GM04503 (cell line): ENCODE measurements at regions not wholly inside any gene's neighbourhood (a gene's known extent, or its start where the extent isn't known, plus 50 kb on each side); places are given as distances from the start of the nearest gene placed in this dataset.

ENCODE experiments used
- DNase-seq: peaks from one replicate; pipeline ENCODE4 v3.0.0-alpha.2; 2012; ENCODE audit warnings: low read depth

DNA sequence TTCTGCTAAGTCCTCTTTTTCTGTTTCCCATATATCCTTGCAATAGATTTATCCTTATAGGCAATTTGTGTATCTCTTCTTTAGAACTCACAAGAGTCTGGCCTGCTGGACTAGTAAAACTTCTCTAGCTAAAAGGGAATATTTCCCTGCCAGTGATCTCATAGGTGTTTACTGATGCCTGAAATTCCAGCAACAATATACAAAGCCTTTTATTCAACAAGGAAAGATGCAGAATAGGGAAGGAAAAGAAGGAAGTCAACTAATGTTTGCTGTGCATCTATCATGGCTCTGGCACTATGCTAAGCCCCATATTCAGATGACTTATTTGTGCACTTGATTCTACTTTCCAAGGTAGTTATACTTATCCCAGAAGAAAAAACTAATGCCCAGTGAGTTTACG lies 160.0 kb upstream of the DMRTA1 start:
- DNase-seq, result no peak

DNA sequence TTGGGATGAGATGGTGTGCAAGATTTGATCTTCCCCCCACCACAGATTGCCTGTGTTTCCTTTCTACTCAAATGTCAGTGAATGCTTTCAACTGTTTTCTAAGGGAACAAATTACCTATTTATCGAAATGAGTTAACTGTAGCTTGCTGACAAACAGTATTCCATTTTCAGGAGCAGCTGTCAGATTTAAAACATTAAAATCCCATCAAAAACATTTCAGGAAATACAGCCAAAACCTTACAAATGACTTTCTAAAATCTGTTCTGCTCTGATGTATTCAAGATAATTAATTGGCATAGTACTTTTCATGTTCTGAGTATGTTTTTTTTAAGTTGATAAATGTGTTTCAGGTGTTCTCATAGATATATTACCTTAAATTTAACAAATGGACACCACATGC lies 158.0 kb upstream of the DMRTA1 start:
- DNase-seq, result no peak

DNA sequence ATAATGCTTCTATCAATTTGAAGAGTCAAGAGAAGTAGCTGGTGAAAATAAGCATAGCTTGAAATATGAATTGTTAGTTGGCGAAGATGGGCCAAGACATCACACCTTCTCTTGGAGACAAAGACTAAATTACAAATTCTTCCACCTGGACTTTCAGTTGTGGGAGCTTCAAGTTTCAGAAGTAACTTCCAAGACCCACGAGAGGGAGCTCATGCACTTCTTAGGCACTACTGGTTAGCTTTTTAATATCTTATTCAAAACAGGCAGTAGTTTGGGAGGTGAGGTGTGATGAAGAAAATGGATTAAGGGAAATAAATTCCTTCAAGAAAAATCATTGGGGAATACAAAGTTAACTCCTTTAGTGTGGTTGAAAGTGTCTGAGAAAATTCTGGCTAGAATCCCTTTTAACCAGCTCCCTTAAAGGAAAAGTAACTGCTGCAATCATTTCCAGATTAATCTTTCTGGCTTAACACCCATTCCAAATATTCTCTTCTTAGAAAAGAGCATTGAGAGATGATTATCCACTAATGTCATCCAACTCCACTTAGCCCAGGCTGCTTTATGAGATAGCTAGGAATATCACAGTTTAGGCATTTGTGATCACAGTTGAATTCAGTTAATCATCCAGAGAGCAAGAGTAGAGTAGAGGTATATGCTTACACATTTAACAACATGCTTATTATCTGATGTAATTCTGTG lies 139.5 kb upstream of the DMRTA1 start:
- peak; percentile 3 for DNase-seq

DNA sequence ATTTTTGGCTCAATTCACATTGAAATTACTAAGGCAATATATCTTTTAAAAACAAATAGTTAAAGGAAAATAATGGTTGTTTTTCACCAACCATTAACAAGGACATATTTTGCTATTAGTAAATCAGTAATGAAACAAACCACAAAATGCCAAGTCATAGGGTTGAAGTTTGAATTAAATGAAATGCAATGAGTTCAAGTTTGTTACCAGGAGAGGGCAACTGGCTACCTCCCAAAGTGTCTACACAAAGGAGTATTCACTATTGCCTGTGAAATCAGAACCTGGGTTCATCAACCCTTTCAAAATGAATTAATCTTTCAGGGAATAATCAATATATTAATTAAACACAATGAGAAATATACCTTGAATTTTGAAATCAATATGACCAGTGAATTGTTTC lies 138.4 kb upstream of the DMRTA1 start:
- DNase-seq, result no peak

DNA sequence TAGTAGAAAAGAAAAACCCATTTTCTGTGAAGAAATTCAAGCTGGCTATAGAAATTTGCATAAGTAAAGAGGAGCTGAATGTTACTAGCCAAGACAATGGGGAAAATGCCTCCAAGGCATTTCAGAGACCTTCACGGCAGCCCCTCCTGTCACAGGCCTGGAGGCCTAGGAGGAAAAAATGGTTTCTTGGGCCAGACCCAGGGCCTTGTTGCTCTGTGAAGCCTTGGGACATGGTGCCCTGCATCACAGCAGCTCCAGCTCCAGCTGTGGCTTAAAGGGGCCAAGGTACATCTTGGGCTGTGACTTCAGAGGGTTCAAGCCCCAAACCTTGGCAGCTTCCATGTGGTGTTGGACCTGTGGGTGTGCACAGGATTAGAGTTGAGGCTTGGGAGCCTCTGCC lies 130.0 kb upstream of the DMRTA1 start:
- DNase-seq, result no peak

DNA sequence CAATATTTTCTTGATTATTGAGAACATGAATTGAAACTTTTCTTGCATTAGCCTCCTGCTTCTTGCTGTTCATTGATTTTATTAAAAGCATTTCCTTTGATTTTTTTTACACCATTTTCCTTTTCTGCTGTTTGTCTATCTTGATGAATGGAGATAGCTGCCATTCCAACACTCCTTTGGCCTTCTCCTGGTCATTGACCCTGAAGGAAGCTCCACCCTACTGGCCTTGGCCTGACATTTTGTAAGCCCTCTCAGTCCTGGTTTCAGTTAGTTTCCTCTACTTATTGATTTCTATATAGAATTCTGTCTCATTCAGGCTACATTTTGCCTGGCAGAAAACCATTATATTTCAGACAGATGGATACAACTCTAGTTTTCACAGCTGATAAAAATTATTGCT lies 115.1 kb upstream of the DMRTA1 start:
- DNase-seq, result no peak

DNA sequence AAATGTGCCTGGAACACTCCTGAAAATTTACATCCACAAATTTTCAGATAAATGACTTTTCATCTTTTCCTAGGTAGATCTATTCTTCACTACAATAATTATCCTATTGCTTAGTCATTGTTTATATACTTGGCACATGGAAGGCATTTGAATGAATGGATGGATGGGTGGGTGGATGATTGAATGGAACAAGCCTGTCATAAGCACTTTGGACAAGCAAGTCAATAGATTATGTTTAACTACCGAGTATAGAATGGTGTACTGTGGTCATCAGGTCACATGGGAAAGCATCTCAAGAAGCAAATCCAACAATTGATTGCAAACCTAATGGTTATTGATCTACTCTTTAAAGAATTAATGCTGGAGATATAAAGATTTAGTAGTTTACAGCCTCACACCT lies 114.4 kb upstream of the DMRTA1 start:
- DNase-seq, result no peak

DNA sequence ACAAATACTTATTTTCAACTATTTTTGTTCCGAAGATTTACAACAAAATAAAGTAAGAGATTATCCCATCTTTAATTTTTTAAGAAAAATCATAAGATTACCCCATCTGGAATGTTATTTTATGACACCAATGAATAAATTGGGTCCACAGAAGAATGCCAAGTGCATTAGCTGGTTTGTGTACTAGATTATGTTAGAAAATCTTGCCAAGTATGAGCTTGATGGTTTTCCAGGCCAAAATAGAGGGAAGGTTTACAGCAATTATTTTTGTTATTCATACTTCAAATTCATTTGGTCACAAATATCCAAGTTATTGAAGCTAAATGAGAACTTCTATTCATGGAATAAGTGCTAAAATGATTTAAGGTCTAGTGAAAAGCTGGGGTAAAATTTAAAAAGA lies 109.4 kb upstream of the DMRTA1 start:
- DNase-seq, result no peak

DNA sequence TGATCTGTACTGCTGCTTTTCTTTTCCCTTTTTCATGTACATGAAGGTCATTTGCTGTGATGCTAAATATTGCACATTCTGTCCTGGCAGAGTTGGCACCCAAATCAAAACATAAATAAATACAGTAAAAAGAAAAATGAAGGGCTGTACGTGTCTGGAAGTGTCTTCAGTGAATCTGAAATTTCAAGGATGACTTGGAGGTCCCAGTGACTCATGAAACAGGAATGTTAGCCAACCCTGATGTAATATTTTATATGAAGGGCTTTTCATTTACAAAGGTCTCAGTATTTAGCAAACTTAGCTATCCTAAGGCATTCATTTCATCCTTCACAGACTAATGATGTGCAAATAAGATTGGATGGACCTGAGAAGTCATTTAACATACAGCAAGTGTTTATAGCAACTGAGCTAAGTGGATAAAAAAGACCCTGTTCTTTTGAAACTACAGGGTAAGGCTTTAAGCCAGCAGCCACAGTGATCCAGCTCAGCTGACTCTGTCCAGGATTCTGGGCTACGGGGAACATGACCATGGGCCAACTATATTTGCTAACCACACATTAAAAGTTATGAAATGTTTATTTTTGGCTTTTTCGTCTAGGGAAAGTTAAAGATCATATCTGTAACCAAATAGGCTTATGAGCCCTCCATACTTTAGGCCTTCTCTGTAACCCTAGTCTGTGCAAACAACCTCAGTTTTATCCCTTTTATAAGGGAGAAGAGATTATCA lies 104.0 kb upstream of the DMRTA1 start:
- no peak for DNase-seq

DNA sequence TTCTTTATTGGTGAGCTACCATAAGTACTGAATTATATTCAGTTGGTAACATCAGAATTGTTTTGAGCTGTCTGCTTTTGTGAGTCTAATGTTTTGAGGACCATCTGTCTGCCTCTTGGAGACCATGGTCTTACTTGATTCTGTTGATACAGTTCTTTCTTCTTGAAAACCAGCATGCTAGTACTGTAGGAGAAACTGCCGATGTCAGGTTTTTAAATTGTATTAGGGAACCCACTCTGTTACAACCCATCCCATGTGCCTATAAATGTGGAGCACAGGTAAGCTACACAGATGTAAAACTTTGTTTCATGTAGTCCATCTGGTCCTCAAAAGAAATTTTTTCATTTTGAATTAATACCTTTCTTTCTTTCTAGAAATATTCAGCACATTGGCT lies 103.4 kb upstream of the DMRTA1 start:
- DNase-seq, result no peak

DNA sequence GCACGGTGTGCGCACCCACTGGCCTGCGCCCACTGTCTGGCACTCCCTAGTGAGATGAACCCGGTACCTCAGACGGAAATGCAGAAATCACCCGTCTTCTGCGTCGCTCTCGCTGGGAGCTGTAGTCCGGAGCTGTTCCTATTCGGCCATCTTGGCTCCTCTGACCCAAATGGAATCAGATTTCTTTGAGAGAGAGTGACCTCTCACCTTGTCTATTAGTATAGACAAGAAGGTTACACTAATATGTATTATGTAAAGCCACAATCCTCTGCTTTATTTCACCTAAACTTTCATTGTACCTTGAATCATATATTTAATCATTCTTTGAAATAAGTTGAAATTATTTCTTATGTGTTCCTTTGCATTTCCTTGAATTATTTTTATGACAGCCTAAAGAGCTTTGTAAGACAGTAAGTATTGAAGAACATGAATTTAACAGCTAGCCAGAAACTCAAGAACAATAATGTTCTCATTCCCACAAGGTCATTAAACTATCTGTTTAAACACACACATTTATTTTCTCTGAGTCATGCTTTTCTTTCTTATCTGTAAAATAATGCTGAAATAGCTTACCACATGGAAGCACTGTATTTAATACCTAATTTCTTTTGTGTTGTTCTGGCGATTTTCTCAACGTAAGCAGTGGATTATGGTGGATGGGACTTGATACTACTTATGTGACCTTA lies 91.8 kb upstream of the DMRTA1 start:
- no peak for DNase-seq

DNA sequence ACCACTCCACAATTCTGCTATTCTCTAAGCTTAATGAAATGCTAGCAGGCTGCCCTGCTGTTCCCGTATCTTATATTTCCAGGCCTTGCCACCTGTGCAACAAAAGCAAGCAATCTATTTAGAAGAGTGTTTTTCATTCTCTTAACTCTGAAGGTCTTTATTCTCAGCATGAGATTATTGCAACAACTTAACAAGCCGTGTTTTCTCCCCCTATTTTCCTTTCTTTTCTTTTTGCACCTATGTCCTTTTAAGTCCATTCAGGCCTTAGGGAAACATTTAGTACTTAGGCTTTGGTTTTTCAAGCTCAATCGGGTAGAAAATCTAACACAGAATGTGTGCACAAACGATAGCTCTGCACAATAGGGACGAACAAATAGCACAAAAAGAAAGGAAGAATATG lies 89.6 kb upstream of the DMRTA1 start:
- DNase-seq, result no peak

DNA sequence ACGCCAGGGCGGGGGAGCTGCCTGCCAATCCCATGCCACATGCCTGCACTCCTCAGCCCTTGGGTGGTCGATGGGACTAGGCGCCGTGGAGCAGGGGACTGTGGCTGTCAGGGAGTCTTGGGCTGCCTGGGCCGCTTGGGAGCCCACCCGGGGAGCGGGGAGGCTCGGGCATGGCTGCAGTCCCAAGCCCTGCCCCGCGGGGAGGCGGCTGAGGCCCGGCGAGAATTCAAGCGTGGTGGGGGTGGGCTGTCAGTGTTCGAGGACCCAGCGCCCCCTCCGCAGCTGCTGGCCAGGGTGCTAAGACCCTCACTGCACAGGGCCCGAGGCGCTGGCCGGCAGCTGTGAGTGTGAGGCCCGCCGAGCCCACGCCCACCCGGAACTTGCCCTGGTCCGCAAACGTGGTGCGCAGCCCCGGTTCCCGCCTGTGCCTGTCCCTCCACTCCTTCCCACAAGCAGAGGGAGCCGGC lies 83.2 kb upstream of the DMRTA1 start:
- DNase-seq, result no peak

DNA sequence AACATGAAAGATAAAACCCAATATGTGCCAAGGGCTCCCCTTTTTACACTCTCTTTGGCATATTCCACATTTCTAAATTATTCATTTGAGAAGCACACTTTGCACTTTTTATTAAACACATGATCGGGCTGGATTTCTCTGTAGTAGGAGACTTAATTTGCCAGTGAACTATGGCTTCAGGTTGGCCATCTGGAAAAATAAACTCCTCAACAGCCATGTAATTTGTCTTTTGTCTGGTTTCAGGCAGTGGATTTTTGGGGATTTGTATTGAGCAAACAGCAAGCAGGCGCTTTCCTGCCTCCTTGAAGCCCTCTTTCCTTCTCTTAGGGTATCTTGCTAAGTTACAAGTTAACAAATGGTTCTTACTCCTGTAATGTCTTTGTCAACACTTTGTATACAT lies 73.0 kb upstream of the DMRTA1 start:
- no peak for DNase-seq

DNA sequence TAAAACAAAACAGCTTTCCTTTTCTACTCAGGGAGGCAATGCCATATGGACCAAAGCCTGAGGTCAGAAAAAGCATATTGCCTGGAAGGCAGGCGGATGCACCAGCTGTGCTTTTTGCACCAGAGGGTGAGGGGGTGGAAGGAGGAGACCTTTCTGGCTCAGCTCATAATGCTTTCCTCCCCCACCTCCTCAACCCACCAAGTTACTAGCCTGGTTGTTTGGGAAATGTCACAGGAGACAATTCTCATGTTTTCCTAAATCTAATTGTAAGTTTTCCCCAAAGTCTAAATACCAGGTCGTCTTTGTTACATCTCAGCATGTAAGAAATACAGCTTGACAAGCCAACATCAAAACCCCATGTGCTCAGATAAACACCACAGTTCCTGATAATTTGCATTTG lies 72.6 kb upstream of the DMRTA1 start:
- no peak for DNase-seq

DNA sequence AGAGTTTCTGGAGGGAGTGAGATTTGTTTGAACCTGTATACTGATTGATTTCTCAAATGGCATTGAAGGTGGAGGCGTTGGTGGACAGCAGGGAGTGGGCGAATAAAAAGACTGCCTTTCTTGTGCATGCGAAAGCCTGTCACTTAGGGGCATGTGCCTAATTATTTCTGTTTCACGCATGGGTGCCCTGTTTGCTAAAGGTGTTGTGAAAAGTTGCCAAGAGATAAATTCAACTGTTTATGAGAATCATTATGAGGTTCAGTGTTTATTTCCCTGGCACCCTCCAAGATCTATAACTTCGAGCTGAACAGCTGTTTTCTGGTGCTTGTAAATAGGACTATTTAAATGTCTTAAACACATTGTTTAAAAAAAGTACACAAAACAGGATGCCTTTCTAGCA lies 67.4 kb upstream of the DMRTA1 start:
- DNase-seq, result no peak

DNA sequence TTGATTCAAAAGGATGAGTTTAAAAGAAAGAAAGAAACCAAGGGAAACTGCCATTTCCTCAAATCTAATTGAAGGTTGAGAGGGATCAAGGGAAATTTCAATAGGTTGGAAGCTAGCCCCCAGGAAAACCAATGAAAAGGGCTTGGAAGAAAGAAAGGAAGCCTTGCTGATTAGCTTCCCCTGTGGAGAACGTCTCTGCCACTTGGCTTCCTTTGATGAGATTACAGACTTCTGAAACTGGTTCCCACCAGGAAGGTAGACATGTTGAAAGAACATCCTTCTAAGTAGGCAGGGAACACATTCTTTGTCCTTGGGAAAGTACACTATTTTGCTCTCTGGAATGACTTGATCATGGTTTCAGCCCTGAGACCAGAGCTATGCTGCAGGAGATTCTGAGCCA lies 65.5 kb upstream of the DMRTA1 start:
- DNase-seq, result no peak

DNA sequence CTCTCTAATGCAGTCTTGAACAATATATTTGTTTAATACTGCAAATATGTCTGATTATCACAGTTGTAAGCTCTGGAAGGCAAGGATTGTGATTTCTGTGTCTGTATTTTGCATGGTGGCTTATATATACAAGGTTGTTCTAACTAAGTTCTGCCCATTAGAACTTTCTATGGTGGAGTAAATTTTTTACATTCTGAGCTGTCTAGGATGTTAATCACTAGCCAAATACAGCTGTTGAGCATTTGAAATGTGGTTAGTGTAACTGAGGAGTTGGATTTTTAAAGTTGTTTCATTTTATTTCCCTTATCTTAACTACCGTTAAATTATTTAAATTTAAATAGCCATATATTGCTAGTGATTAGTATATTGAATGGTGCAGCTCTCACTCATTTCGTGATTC lies 64.3 kb upstream of the DMRTA1 start:
- no peak for DNase-seq

DNA sequence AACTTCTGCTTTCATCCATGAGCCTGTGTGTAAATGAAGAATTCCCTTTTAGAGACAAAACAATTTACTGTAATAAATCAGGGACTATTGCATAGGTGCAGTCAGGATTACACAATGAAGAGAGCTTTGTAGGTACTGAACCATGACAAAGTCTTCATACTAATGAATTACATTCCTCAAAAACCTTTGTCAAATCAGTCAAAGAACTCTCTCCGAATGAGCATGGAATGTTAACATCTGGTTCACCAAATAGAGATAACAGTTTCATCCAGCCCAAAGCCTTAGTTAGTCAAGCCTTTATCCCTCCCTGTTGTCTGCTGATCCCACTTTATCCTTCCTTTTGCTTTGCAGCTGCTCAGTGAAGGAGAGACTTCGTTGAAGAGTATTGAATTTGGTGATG lies 62.9 kb upstream of the DMRTA1 start:
- no peak for DNase-seq

DNA sequence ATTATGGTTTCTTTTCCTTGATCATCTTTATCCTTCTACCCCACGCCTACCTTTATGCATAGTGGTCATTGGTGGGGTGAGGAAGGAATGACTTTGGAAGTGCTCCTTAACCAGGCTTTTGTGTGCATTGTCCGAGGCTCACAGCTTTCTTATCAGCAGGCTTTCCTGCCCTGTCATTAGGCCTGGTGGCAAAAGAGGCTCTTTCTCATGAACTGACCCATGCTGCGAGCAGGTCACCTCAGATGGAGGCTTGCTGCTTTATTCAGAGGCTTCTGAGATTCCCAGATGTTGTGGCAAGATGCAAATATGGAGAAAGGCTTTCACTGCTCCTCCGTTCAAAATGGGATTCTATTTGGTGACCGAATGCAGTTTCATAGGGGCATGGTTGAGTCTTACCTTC lies 57.4 kb upstream of the DMRTA1 start:
- DNase-seq, result no peak

DNA sequence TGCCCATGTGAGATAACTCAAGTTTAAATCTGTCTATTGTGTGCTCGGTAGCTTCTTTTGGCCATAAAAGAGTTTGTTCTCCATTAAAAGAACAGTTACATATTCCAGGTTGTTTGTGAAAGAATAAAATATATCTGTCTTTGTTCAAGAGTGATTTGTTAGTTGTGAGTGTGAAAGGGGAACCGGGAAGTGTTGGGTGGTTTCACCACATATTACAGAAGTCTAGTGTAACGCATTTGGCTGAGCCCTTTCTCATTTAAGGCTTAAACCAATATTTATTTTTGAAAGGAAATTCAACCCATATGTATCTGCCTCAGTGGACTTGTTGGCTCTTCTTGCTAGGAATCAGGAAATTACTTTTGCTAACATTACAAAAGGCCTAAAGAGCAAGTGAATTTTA lies 54.1 kb upstream of the DMRTA1 start:
- no peak for DNase-seq

DNA sequence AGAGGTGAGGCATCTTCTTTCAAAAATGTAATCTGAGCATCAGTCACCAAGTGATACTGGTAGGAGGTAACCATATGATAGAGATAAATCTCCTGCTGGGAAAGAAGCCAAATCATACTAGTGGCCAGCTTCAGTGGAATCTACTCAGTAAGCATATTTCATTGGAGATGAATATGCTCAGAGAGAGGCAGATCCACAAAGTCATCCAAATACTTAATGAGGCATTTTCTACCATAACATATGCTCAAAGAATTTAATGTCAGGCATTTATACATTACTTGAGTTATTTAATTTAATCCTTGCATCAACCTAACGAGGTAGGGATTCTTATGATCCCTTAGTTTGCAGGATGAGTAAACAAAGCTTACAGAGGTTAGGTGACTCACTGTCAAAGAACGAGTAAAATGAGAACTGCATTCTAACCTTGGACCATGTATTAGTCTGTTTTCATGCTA lies 50.9 kb upstream of the DMRTA1 start:
- DNase-seq, result no peak
